Lower leg skin (tissue), 4 donors: ENCODE measurements at regions not wholly inside any gene's neighbourhood (a gene's known extent, or its start where the extent isn't known, plus 50 kb on each side); places are given as distances from the start of the nearest gene placed in this dataset.

Experiments
- DNase-seq, 2 donors: peaks; one replicate each; pipeline ENCODE4 v3.0.0-alpha.2; 2019; ENCODE audit warnings: low spot score in 2 of 2
- H3K4me3 ChIP-seq: fragments of 200-600 bp; sonication (generic); 2 replicates; pipeline ENCODE4 v1.5.1; 2017; ENCODE audit warnings: mild to moderate bottlenecking, low read depth; ENCODE audit not compliant: poor library complexity, severe bottlenecking
- POLR2A ChIP-seq, 2 donors: fragments of 450-650 bp; IDR thresholded peaks; one replicate each; pipeline ENCODE4 v1.6.1; 2016 to 2017; ENCODE audit warnings: antibody characterized with exemption in 2 of 2, mild to moderate bottlenecking in 1 of 2, moderate library complexity in 1 of 2
- WGBS, 2 donors: methylation state at CpG; one replicate each; pipeline ENCODE4 v1.1.5; 2018; 5-methylcytosine and 5-hydroxymethylcytosine counted together
- intact Hi-C: fragments of 100-400 bp; cut with DNase I; formaldehyde crosslinking; loops from one replicate; pipeline ENCODE4 v1.15.0; 2023; ENCODE audit warnings: low total_unique reads
- TF ChIP-seq, protein P1 (sequence below), 3 donors: fragments of 450-650 bp; IDR thresholded peaks; one replicate each; pipeline ENCODE4 v1.5.1; 2016; ENCODE audit warnings: antibody characterized with exemption in 3 of 3, mild to moderate bottlenecking in 3 of 3, moderate library complexity in 2 of 3

DNA sequence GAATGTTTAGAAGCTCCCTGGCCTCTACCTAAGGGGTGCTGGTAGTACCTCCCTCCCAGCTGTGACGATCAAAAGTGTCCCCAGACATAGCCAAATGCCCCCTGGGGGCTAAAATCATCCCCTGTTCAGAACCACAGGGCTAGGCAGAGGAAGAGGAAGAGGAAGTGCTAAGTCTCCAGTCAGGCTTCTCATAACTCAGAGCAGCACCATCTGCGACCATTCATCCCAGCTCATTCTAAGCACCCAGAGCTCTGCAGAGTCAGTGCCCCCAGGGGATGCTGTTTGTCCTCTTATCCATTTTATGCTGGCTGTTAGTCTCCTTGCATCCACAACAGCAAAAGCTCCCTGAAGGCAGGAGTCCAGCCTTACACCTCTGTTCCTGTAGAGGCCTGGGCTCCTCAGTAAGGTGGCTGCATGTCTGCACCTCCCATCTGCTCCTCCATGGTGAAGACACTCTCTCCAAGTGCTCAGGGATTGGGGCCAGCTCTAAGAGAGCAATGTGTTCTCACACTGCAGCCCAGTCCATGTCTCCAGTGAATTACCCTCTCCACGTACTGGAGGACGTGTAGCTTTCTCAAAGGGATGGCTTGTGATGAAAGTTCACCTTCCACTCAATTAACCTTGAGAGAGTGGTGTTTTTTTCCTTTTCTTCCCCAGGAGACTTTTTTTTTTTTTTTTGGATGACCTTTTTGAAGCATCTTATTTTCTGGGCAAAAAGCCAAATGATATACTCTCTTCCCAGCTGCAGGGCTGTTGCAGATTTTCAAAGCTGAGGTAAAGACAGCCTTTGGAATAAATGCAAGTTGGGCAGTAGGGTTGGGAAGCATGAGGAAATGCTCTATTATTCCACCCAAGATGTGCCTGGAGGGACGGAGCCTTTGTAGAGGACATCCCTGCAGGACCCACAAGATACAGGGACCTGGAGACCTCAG is 158.9 kb upstream of the SLC14A2 start:
- 61 to 71% methylated on average over 5 of the region's 5 CpGs for WGBS, 2 donors
- no peak for DNase-seq

DNA sequence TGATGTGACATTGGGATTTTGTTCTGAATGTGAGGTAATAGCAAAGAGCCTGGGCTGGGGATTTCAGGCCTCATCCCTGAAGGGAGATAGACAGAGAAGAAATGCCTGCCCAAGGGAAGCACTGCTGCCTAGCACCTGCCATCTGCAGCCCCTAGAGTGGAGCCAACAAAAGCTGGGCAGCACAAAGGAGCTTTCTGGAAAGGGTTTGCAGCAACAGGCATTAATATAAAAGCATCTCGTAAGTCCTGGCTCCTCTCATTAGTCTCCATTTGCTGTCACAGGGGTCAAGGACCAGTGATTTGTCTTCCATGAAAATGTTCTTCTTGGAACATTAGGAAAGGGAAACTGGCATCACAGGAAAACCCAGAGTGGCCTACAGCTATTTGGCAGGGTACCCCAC is 157.2 kb upstream of the SLC14A2 start:
- no peak overlapping the region for H3K4me3 ChIP-seq
- no peak for DNase-seq
- TF ChIP-seq, protein P1, sequence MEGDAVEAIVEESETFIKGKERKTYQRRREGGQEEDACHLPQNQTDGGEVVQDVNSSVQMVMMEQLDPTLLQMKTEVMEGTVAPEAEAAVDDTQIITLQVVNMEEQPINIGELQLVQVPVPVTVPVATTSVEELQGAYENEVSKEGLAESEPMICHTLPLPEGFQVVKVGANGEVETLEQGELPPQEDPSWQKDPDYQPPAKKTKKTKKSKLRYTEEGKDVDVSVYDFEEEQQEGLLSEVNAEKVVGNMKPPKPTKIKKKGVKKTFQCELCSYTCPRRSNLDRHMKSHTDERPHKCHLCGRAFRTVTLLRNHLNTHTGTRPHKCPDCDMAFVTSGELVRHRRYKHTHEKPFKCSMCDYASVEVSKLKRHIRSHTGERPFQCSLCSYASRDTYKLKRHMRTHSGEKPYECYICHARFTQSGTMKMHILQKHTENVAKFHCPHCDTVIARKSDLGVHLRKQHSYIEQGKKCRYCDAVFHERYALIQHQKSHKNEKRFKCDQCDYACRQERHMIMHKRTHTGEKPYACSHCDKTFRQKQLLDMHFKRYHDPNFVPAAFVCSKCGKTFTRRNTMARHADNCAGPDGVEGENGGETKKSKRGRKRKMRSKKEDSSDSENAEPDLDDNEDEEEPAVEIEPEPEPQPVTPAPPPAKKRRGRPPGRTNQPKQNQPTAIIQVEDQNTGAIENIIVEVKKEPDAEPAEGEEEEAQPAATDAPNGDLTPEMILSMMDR (IDR thresholded peaks at IDR 0.05): no peak
- no peak for TF ChIP-seq POLR2A (IDR thresholded peaks at IDR 0.05)
- intact Hi-C loops: no loop called here
- 70 to 100% methylated on average over 1 of the region's 1 CpG for WGBS, 2 donors

More for the DNA sequence above, 158.9 kb upstream of the SLC14A2 start:
- H3K4me3 ChIP-seq: no peak overlapping the region
- intact Hi-C loops: no loop called here
- TF ChIP-seq, protein P1 (IDR thresholded peaks at IDR 0.05): no peak
- no peak for TF ChIP-seq POLR2A (IDR thresholded peaks at IDR 0.05)

DNA sequence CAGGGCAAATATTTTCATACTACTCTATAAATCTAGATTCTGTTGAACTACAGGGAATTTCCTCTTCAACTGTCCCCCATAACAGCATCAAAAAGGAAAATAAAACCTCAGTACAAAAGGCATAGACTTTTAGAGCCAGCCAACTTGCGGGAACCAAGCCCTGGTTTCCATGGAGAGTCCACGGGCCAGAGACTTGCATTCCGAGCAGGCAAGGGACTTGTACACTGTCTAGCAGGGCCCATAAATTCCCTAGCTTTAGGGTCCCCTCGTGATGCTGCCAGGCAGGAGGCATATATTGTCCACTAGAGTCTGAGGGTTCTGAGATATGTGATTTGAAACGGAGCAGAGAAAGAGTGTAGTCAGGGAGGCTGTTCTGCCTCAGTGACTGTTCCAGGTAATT is 153.1 kb upstream of the SLC14A2 start:
- intact Hi-C loops: no loop called here
- TF ChIP-seq POLR2A (IDR thresholded peaks at IDR 0.05): no peak
- 69 to 81% methylated on average over 5 of the region's 5 CpGs for WGBS, 2 donors
- DNase-seq: no peak
- no peak overlapping the region for H3K4me3 ChIP-seq

DNA sequence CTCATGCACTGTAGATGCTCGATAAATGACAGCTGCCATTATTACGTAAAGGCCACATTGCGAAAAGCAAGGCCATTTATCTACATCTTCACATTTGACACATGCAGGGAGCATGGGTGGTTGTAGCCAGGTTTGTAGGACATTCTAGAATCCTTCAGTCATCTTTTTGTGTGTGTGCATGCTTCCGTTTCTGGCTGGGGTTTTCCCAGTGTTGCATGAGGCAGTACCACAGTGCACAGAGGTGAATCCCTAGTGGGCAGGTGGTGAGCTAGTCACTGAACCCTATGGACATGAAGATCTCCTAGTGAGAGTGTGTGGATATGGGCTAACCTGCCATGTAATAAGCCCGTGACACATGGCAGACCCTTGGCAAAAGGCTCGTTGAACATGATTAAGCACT is 151.8 kb upstream of the SLC14A2 start:
- TF ChIP-seq POLR2A (IDR thresholded peaks at IDR 0.05): no peak
- TF ChIP-seq, protein P1 (IDR thresholded peaks at IDR 0.05): no peak
- intact Hi-C loops: no loop called here
- DNase-seq: no peak
- no peak overlapping the region for H3K4me3 ChIP-seq
- 87 to 92% methylated on average over 6 of the region's 6 CpGs for WGBS, 2 donors

DNA sequence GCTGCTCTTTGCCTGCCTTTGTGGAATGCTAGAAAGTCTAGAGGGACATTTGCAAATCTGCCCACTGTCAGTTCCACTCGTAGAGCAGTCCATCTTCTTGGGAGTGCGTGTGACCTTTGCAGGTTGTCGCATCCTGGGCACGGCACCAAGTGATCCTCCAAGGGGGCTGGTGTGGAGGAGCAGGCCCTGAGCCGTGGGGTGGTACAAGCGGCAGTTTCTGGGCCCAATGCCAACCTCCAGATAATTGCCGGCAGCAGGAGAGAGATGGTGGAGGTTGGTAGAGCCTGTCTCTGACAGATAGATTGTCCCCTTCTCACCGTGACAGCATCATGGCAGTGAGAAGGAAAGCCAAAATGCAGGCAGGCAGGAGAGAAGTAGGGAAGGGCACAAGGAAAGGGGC is 150.7 kb upstream of the SLC14A2 start:
- DNase-seq: no peak
- 49 to 55% methylated on average over 8 of the region's 8 CpGs for WGBS, 2 donors
- no peak overlapping the region for H3K4me3 ChIP-seq
- TF ChIP-seq, protein P1 (IDR thresholded peaks at IDR 0.05): no peak
- no peak for TF ChIP-seq POLR2A (IDR thresholded peaks at IDR 0.05)
- intact Hi-C loops: no loop called here

DNA sequence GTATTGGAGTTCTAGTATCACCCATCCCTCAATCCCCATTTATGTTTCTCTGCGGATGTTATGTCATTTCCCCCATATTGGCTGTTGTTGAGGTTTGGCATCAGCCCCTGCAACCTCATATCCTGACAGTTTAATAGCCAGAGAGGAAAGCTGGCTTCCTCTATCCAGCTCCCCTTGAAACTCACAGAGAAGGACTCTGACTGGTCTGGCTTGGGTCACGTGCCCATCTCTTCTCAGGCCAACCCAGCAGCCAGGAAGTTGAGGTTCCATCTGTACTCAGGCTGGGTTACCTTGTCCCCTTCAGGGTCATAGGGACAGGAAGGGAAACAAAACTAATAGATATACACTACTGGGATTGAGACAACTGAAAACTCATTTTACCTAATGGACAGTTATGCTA is 148.0 kb upstream of the SLC14A2 start:
- no peak for DNase-seq
- intact Hi-C loops: no loop called here
- TF ChIP-seq POLR2A (IDR thresholded peaks at IDR 0.05): no peak
- TF ChIP-seq, protein P1 (IDR thresholded peaks at IDR 0.05): no peak
- no peak overlapping the region for H3K4me3 ChIP-seq
- WGBS, 2 donors: 68 to 70% methylated on average over 2 of the region's 2 CpGs
